ENCODE measurements at regions not wholly inside any gene's neighbourhood (a gene's known extent, or its start where the extent isn't known, plus 50 kb on each side); places are given as distances from the start of the nearest gene placed in this dataset.

GRCh38 chr1:244998717-244999346 lies 134.5 kb upstream of the HNRNPU start:
- DNase-seq (ENCODE audit: low spot score in 2 of 2) = no peak
- intact Hi-C loops (cut with DNase I; ENCODE audit: low total_unique reads) = no loop called here
- 76 to 93% methylated on average over 1 of the region's 1 CpG for WGBS, 2 donors
- no peak for TF ChIP-seq POLR2A (IDR thresholded peaks at IDR 0.05)
- TF ChIP-seq CTCF (IDR thresholded peaks at IDR 0.05) = no peak
- H3K4me3 ChIP-seq (ENCODE audit: low read depth, poor library complexity, severe bottlenecking) = no peak overlapping the region

- intact Hi-C loops (cut with DNase I; ENCODE audit: low total_unique reads) = no loop called here
- H3K4me3 ChIP-seq (ENCODE audit: low read depth, poor library complexity, severe bottlenecking) = no peak overlapping the region
- no peak for TF ChIP-seq CTCF (IDR thresholded peaks at IDR 0.05)
- TF ChIP-seq POLR2A (IDR thresholded peaks at IDR 0.05) = no peak
- WGBS, 2 donors = 94% methylated on average over 11 of the region's 11 CpGs
- DNase-seq (ENCODE audit: low spot score in 2 of 2) = no peak
Measured at GRCh38 chr1:244995602-244996400, 131.5 kb upstream of the HNRNPU start.

- no peak for DNase-seq (ENCODE audit: low spot score in 2 of 2)
Measured at GRCh38 chr1:244992833-244993232, 128.5 kb upstream of the HNRNPU start.

GRCh38 chr1:244989813-244990212 lies 125.5 kb upstream of the HNRNPU start:
- DNase-seq (ENCODE audit: low spot score in 2 of 2) = no peak
- H3K4me3 ChIP-seq (ENCODE audit: low read depth, poor library complexity, severe bottlenecking) = no peak overlapping the region
- 88 to 89% methylated on average over 7 of the region's 7 CpGs for WGBS, 2 donors
- intact Hi-C loops (cut with DNase I; ENCODE audit: low total_unique reads) = no loop called here
- TF ChIP-seq POLR2A (IDR thresholded peaks at IDR 0.05) (no peak), CTCF (IDR thresholded peaks at IDR 0.05) (no peak)

More at GRCh38 chr1:244992833-244993232, 128.5 kb upstream of the HNRNPU start:
- whole genome bisulfite sequencing, 2 donors = 0 to 47% methylated on average over 1 of the region's 1 CpG
- no peak for TF ChIP-seq CTCF (IDR thresholded peaks at IDR 0.05)
- TF ChIP-seq POLR2A (IDR thresholded peaks at IDR 0.05) = no peak
- intact Hi-C loops (cut with DNase I; ENCODE audit: low total_unique reads) = no loop called here
- H3K4me3 ChIP-seq (ENCODE audit: low read depth, poor library complexity, severe bottlenecking) = no peak overlapping the region

GRCh38 chr1:244988521-244988920 lies 124.2 kb upstream of the HNRNPU start:
- intact Hi-C loops (cut with DNase I; ENCODE audit: low total_unique reads) = no loop called here
- H3K4me3 ChIP-seq (ENCODE audit: low read depth, poor library complexity, severe bottlenecking) = no peak overlapping the region
- 92 to 94% methylated on average over 2 of the region's 2 CpGs for WGBS, 2 donors
- TF ChIP-seq CTCF (IDR thresholded peaks at IDR 0.05) (no peak), POLR2A (IDR thresholded peaks at IDR 0.05) (no peak)
- no peak for DNase-seq (ENCODE audit: low spot score in 2 of 2)

Data from lower leg skin (tissue), 4 donors.